Loucy (cell line): ENCODE measurements at regions not wholly inside any gene's neighbourhood (a gene's known extent, or its start where the extent isn't known, plus 50 kb on each side); places are given as distances from the start of the nearest gene placed in this dataset.

ENCODE experiments used
- H2AFZ ChIP-seq: fragments of 200-600 bp; sonication (generic); 2 replicates; pipeline ENCODE4 v1.6.0; 2016; ENCODE audit warnings: antibody characterized with exemption, mild to moderate bottlenecking, low read length, moderate library complexity
- H3F3A ChIP-seq: fragments of 200-600 bp; 2 replicates; pipeline ENCODE4 v1.6.0; 2016; ENCODE audit warnings: antibody characterized with exemption, low read depth, mild to moderate bottlenecking
- H3K27me3 ChIP-seq: fragments of 200-600 bp; sonication (generic); 2 replicates; pipeline ENCODE4 v1.6.1; 2014; ENCODE audit warnings: low read length, mild to moderate bottlenecking; ENCODE audit not compliant: insufficient read depth, poor library complexity, severe bottlenecking
- H3K36me3 ChIP-seq: fragments of 200-600 bp; sonication (generic); 2 replicates; pipeline ENCODE4 v1.6.1; 2016; ENCODE audit warnings: low read length; ENCODE audit not compliant: insufficient read depth
- H3K4me1 ChIP-seq: fragments of 200-600 bp; sonication (generic); 2 replicates; pipeline ENCODE4 v1.5.1; 2014; ENCODE audit warnings: low read length, mild to moderate bottlenecking; ENCODE audit not compliant: insufficient read depth, poor library complexity, severe bottlenecking
- H3K4me2 ChIP-seq: fragments of 200-600 bp; sonication (generic); 2 replicates; pipeline ENCODE4 v1.6.0; 2014; ENCODE audit warnings: antibody characterized with exemption, low read length, low read depth, mild to moderate bottlenecking; ENCODE audit not compliant: poor library complexity, severe bottlenecking
- H3K4me3 ChIP-seq: fragments of 200-600 bp; sonication (generic); 2 replicates; pipeline ENCODE4 v1.5.1; 2014; ENCODE audit warnings: low read length, mild to moderate bottlenecking, mixed read lengths; ENCODE audit not compliant: poor library complexity, severe bottlenecking
- H3K79me2 ChIP-seq: fragments of 200-600 bp; sonication (generic); 2 replicates; pipeline ENCODE4 v1.6.1; 2014; ENCODE audit warnings: low read length; ENCODE audit not compliant: insufficient read depth
- H3K9ac ChIP-seq: fragments of 200-600 bp; sonication (generic); 2 replicates; pipeline ENCODE4 v1.6.0; 2014; ENCODE audit warnings: mild to moderate bottlenecking, low read depth, low read length, moderate library complexity; ENCODE audit not compliant: poor library complexity, severe bottlenecking
- H3K9me2 ChIP-seq: fragments of 200-600 bp; sonication (generic); replicated peaks from 2 replicates; pipeline ENCODE4 v1.6.1; 2016; ENCODE audit warnings: low read depth, low read length, mixed read lengths
- H3K9me3 ChIP-seq: fragments of 200-600 bp; sonication (generic); 2 replicates; pipeline ENCODE4 v1.6.1; 2014; ENCODE audit warnings: mild to moderate bottlenecking, antibody characterized with exemption, low read length, low read depth; ENCODE audit not compliant: insufficient read depth
- H4K20me1 ChIP-seq: fragments of 200-600 bp; sonication (generic); 2 replicates; pipeline ENCODE4 v1.6.0; 2014; ENCODE audit warnings: antibody characterized with exemption, low read length, mild to moderate bottlenecking; ENCODE audit not compliant: insufficient read depth, poor library complexity, severe bottlenecking
- EZH2phosphoT487 ChIP-seq: fragments of 200-600 bp; IDR thresholded peaks from 2 replicates; pipeline ENCODE4 v1.6.1; 2018; ENCODE audit warnings: antibody characterized with exemption, mild to moderate bottlenecking, moderate library complexity, borderline replicate concordance
- TF ChIP-seq, protein P1 (sequence below): fragments of 200-600 bp; sonication (generic); conservative IDR thresholded peaks from 2 replicates; pipeline ENCODE4 v1.5.1; 2014; ENCODE audit warnings: mild to moderate bottlenecking, antibody characterized with exemption, low read length

- Histone ChIP-seq H3K27me3 (no peaks in the 10 kb centered on the region), H4K20me1 (no peaks in the 10 kb centered on the region), H3F3A (no peaks in the 10 kb centered on the region), H3K36me3 (no peaks in the 10 kb centered on the region), H3K9me2 (no peaks in the 10 kb centered on the region), H3K4me1 (no peaks in the 10 kb centered on the region), H3K79me2 (no peaks in the 10 kb centered on the region), H2AFZ (no peak overlapping the region), H3K9ac (no peak overlapping the region), H3K4me2 (no peak overlapping the region), H3K9me3 (no peaks in the 10 kb centered on the region), H3K4me3 (no peak overlapping the region)
- TF ChIP-seq, protein P1, sequence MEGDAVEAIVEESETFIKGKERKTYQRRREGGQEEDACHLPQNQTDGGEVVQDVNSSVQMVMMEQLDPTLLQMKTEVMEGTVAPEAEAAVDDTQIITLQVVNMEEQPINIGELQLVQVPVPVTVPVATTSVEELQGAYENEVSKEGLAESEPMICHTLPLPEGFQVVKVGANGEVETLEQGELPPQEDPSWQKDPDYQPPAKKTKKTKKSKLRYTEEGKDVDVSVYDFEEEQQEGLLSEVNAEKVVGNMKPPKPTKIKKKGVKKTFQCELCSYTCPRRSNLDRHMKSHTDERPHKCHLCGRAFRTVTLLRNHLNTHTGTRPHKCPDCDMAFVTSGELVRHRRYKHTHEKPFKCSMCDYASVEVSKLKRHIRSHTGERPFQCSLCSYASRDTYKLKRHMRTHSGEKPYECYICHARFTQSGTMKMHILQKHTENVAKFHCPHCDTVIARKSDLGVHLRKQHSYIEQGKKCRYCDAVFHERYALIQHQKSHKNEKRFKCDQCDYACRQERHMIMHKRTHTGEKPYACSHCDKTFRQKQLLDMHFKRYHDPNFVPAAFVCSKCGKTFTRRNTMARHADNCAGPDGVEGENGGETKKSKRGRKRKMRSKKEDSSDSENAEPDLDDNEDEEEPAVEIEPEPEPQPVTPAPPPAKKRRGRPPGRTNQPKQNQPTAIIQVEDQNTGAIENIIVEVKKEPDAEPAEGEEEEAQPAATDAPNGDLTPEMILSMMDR: no peak
- TF ChIP-seq EZH2phosphoT487: no peak
Measured at GRCh38 chr3:25313286-25313685, 114.8 kb upstream of the RARB start.

GRCh38 chr3:25324954-25325655, 103.0 kb upstream of the RARB start:
- H4K20me1 ChIP-seq: no peaks in the 10 kb centered on the region
- no peaks in the 10 kb centered on the region for H3F3A ChIP-seq
- no peaks in the 10 kb centered on the region for H3K36me3 ChIP-seq
- no peak overlapping the region for H3K4me3 ChIP-seq
- no peaks in the 10 kb centered on the region for H3K9me3 ChIP-seq
- no peak overlapping the region for H3K9ac ChIP-seq
- no peaks in the 10 kb centered on the region for H3K9me2 ChIP-seq
- TF ChIP-seq, protein P1: no peak
- TF ChIP-seq EZH2phosphoT487: no peak
- H3K4me1 ChIP-seq: peaks cover 4% of the 10 kb centered on the region
- H3K4me2 ChIP-seq: no peak overlapping the region
- no peaks in the 10 kb centered on the region for H3K79me2 ChIP-seq
- no peaks in the 10 kb centered on the region for H3K27me3 ChIP-seq
- peak overlapping the region; percentile 67; the same call in 1 of the 2 replicates for H2AFZ ChIP-seq

DNA sequence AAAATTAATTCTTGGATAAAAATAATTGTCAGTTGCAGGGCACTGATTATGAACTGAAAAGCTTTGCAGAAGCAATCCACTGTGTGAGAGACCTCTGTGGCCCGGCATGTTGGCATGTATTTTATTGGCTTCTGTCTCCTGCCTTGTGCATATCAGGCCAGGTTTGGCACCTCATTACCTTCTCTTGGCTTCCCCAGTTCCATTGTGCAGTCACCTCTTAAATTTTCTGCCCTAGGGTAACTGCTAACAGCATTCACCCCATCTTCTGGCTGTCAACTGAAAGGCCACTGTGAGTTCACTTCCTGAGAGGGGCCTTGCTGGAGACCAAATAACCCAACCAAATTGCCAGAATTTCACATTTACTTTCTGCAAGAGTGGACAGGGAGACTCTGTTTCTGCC, 92.7 kb upstream of the RARB start:
- Histone ChIP-seq H3K4me2 (no peak overlapping the region), H3K36me3 (no peaks in the 10 kb centered on the region), H3K4me1 (no peaks in the 10 kb centered on the region), H3K9ac (no peak overlapping the region), H3K9me2 (no peaks in the 10 kb centered on the region), H3K4me3 (no peak overlapping the region), H3K27me3 (no peaks in the 10 kb centered on the region), H3K79me2 (no peaks in the 10 kb centered on the region), H3F3A (no peaks in the 10 kb centered on the region), H2AFZ (0 out of 2 replicates have a peak overlapping the region, but pooled peaks have one; percentile 38), H4K20me1 (no peaks in the 10 kb centered on the region), H3K9me3 (no peaks in the 10 kb centered on the region)
- TF ChIP-seq, protein P1: no peak; the same call in 1 of the 2 replicates
- TF ChIP-seq EZH2phosphoT487: no peak
